BE2C (cell line): ENCODE measurements at regions not wholly inside any gene's neighbourhood (a gene's known extent, or its start where the extent isn't known, plus 50 kb on each side); places are given as distances from the start of the nearest gene placed in this dataset.

Experiments used
- DNase-seq: peaks from one replicate; pipeline ENCODE4 v3.0.0-alpha.2; 2020
- H3K27me3 ChIP-seq: fragments of 250-450 bp; sonication (Bioruptor Pico); 2 replicates; pipeline ENCODE4 v1.5.1; 2020; ENCODE audit warnings: mild to moderate bottlenecking
- H3K36me3 ChIP-seq: fragments of 250-450 bp; sonication (Bioruptor Pico); 2 replicates; pipeline ENCODE4 v1.5.1; 2020; ENCODE audit warnings: mild to moderate bottlenecking
- H3K4me1 ChIP-seq: fragments of 250-450 bp; sonication (Bioruptor Pico); 2 replicates; pipeline ENCODE4 v1.5.1; 2020
- H3K4me3 ChIP-seq: 2 replicates; pipeline ENCODE4 v1.5.1; 2011; ENCODE audit warnings: low read depth, low read length
- H3K9me3 ChIP-seq: fragments of 250-450 bp; sonication (Bioruptor Pico); 2 replicates; pipeline ENCODE4 v1.5.1; 2020
- CTCF ChIP-seq: IDR thresholded peaks from 2 replicates; pipeline ENCODE4 v1.5.1; 2012; ENCODE audit warnings: mild to moderate bottlenecking, low read depth, low read length

DNA sequence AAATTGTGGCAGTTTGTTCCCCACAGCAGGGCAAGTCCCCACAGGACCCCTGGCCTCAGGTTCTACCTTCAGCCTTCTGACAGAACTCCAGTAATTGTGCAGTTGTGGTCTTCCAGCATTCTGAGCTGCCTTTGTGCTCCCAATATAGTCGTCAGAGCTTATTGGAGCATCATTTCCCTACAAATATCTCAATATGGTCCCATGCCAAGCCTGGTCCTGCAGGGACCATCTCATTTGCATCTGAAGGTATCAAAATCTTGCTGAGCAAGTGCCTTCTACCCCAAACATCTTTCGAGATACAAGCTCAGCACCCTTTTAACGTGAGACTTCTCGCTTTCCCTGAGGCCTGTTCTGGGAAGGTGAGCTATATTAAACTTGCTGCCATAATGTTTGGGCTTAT lies 333.9 kb upstream of the CDH11 start:
- no peaks in the 10 kb centered on the region for H3K27me3 ChIP-seq
- no peak overlapping the region for H3K4me3 ChIP-seq
- no peaks in the 10 kb centered on the region for H3K4me1 ChIP-seq
- no peak for DNase-seq
- no peaks in the 10 kb centered on the region for H3K36me3 ChIP-seq
- H3K9me3 ChIP-seq = no peaks in the 10 kb centered on the region
- no peak for TF ChIP-seq CTCF

- Histone ChIP-seq H3K27me3 (no peaks in the 10 kb centered on the region), H3K4me1 (no peaks in the 10 kb centered on the region), H3K4me3 (no peak overlapping the region), H3K9me3 (no peaks in the 10 kb centered on the region), H3K36me3 (no peaks in the 10 kb centered on the region)
- TF ChIP-seq CTCF = no peak
- DNase-seq = no peak
Observed at GRCh38 chr16:65453646-65454045, 331.8 kb upstream of the CDH11 start.

DNA sequence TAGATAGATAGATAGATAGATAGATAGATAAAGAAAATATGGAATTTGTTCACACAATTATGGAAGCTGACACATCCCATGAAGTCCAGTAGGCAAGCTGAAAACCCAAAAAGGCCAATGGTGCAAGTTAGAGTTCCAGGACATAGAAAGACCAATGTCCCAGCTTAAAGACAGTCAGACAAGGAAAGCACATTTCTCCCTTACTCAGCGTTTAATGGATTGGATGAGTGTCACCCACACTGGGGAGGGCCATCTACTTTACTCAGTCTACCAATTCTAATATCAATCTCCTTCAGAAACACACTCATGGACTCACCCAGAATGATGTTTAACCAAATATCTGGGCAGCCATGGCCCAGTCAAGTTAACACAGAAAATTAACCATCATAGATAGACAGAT lies 327.7 kb upstream of the CDH11 start:
- Histone ChIP-seq H3K4me3 (no peak overlapping the region), H3K9me3 (no peaks in the 10 kb centered on the region; the same call in 1 of the 2 replicates), H3K27me3 (no peaks in the 10 kb centered on the region), H3K4me1 (no peaks in the 10 kb centered on the region), H3K36me3 (no peaks in the 10 kb centered on the region)
- DNase-seq = no peak
- no peak for TF ChIP-seq CTCF

DNA sequence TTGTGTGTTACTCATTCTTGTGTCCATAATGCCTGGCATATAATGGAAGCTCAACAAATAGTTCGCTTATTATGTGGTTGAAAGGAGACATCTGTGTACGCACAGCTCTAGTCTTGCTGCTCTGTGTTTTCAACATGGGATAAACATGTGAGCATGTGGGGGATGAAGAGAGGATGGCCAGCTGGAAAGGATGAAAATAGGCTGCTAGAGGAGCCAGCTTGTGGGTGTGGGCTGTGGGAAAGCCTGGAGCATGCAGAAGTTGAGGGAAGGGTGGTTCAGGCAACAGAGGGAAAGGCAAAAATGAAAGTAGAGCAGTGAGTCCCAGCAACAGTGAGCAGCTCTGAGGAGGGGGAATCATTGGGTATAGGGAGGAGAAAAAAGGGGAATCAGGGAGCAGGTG lies 324.6 kb upstream of the CDH11 start:
- Histone ChIP-seq H3K27me3 (no peaks in the 10 kb centered on the region), H3K4me3 (no peak overlapping the region), H3K9me3 (no peaks in the 10 kb centered on the region; the same call in 1 of the 2 replicates), H3K36me3 (no peaks in the 10 kb centered on the region), H3K4me1 (no peaks in the 10 kb centered on the region)
- TF ChIP-seq CTCF = no peak
- DNase-seq = no peak

DNA sequence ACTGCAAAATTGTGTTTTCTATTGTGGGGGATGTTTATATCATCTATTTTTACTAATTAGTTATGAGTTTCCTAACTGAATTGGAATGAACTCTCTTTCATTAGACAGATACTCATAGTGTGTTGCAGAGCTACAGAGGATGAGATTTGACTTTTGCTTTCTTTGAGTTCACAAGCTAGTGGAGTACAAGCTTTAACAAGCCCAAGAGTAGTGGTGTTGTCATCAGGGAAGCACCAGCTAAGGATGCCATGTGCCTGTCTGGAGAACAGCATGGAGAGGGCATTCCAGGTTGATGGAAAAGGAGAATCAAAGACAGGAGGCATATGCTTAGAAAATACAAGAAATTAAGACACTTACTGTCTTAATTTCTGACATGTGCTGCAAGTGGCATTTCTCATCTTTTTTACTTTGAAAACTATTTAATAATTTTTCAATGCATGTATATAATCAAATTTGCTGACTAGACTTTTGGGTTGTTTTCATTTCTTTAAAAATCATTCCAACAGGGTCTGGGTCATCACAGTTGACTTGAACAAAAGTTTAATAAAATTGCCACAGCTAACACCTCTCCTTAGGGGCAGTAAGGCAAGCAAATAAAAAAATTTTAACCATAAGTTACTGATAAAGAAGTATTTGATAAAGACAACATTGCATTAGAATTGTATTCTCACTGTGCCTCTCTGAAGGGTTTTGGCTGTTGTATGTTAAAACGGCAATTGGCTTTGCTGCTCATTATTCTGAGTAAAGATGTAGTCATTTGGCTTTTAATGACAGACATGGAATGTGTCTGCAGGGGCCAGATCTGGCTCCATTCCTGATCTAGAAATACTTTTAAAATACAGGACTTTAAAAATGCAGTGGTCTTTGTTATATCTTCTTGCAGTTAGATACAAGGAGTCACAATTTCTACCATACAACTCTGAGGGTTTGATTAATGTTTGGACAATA lies 323.7 kb upstream of the CDH11 start:
- no peaks in the 10 kb centered on the region for H3K4me1 ChIP-seq
- no peak for TF ChIP-seq CTCF
- H3K4me3 ChIP-seq = no peak overlapping the region
- no peak for DNase-seq
- H3K9me3 ChIP-seq = no peaks in the 10 kb centered on the region; the same call in 1 of the 2 replicates
- no peaks in the 10 kb centered on the region for H3K27me3 ChIP-seq
- H3K36me3 ChIP-seq = no peaks in the 10 kb centered on the region

- no peaks in the 10 kb centered on the region for H3K27me3 ChIP-seq
- no peak for DNase-seq
- no peak overlapping the region for H3K4me3 ChIP-seq
- H3K9me3 ChIP-seq = no peaks in the 10 kb centered on the region; the same call in 1 of the 2 replicates
- no peaks in the 10 kb centered on the region for H3K36me3 ChIP-seq
- no peaks in the 10 kb centered on the region; the same call in 1 of the 2 replicates for H3K4me1 ChIP-seq
- TF ChIP-seq CTCF = no peak
Observed at GRCh38 chr16:65441501-65441900, 319.6 kb upstream of the CDH11 start.
